Stimulated activated CD8-positive, alpha-beta memory T cell treated with anti-CD3 and anti-CD28 coated beads, Interleukin-15, amount 100 ng/mL, for 4 hours (primary cell): ENCODE measurements at regions not wholly inside any gene's neighbourhood (a gene's known extent, or its start where the extent isn't known, plus 50 kb on each side); places are given as distances from the start of the nearest gene placed in this dataset.
"Not testable (repeated sequence)": the region's sequence is repeated elsewhere in the genome, so short reads cannot be mapped to it uniquely, and the experiment has no call there.

Experiments used
- DNase-seq, 2 donors: peaks; one replicate each; pipeline ENCODE4 v3.0.0-alpha.2; 2020; ENCODE audit warnings: low read depth in 2 of 2

GRCh38 chr2:174697255-174697654, 67.0 kb downstream of the CHRNA1 start:
- peak in 1 of 2 donors; percentile 26 for DNase-seq

- no peak for DNase-seq
These were observed 69.4 kb downstream of the CHRNA1 start for GRCh38 chr2:174694920-174695319.

GRCh38 chr2:174694196-174694878, 69.9 kb downstream of the CHRNA1 start:
- no peak for DNase-seq

- DNase-seq: no peak
These were observed 70.9 kb downstream of the CHRNA1 start for GRCh38 chr2:174693344-174693743.

- no peak for DNase-seq
These were observed 71.9 kb downstream of the CHRNA1 start for GRCh38 chr2:174692256-174692919.

GRCh38 chr2:174691201-174691779, 73.0 kb downstream of the CHRNA1 start:
- DNase-seq: no peak

GRCh38 chr2:174690026-174690425, 74.2 kb downstream of the CHRNA1 start:
- DNase-seq: no peak

GRCh38 chr2:174688079-174688478, 76.2 kb downstream of the CHRNA1 start:
- no peak for DNase-seq

- no peak for DNase-seq
These were observed 77.8 kb downstream of the CHRNA1 start for GRCh38 chr2:174686430-174686829.

- no peak for DNase-seq
These were observed 80.9 kb downstream of the CHRNA1 start for GRCh38 chr2:174683392-174683759.

GRCh38 chr2:174682578-174683391, 81.5 kb downstream of the CHRNA1 start:
- peak; percentile 12 to 52 for DNase-seq

- DNase-seq: peak in 1 of 2 donors; percentile 21
These were observed 82.2 kb downstream of the CHRNA1 start for GRCh38 chr2:174682007-174682577.

- no peak for DNase-seq
These were observed 82.9 kb downstream of the CHRNA1 start for GRCh38 chr2:174681099-174682006.

- DNase-seq: no peak
These were observed 82.6 kb upstream of the WIPF1 start for GRCh38 chr2:174680221-174680620.

- no peak for DNase-seq
These were observed 80.8 kb upstream of the WIPF1 start for GRCh38 chr2:174678395-174678794.

GRCh38 chr2:174675615-174676014, 78.0 kb upstream of the WIPF1 start:
- no peak for DNase-seq

GRCh38 chr2:174673876-174674275, 76.3 kb upstream of the WIPF1 start:
- no peak for DNase-seq

GRCh38 chr2:174673440-174673839, 75.8 kb upstream of the WIPF1 start:
- no peak for DNase-seq

- not testable (repeated sequence) for DNase-seq
These were observed 73.9 kb upstream of the WIPF1 start for GRCh38 chr2:174671532-174671931.

GRCh38 chr2:174670446-174670845, 72.8 kb upstream of the WIPF1 start:
- DNase-seq: no peak

GRCh38 chr2:174669336-174669735, 71.7 kb upstream of the WIPF1 start:
- no peak for DNase-seq
